HL-60 (cell line): ENCODE measurements at regions not wholly inside any gene's neighbourhood (a gene's known extent, or its start where the extent isn't known, plus 50 kb on each side); places are given as distances from the start of the nearest gene placed in this dataset.

Source experiments
- DNase-seq, 2 experiments: peaks; one replicate each; pipeline ENCODE4 v3.0.0-alpha.2; 2010 to 2020; ENCODE audit warnings: low read depth in 1 of 2, low spot score in 1 of 2
- H3K27ac ChIP-seq: fragments of 250-450 bp; sonication (Bioruptor Pico); replicated peaks from 2 replicates; pipeline ENCODE4 v1.5.1; 2020; ENCODE audit warnings: mild to moderate bottlenecking, moderate library complexity
- H3K27me3 ChIP-seq: fragments of 250-450 bp; sonication (Bioruptor Pico); 2 replicates; pipeline ENCODE4 v1.5.1; 2021; ENCODE audit warnings: mild to moderate bottlenecking, moderate library complexity; ENCODE audit not compliant: insufficient read depth, poor library complexity, severe bottlenecking
- H3K4me3 ChIP-seq: replicated peaks from 2 replicates; pipeline ENCODE4 v1.5.1; 2011; ENCODE audit warnings: mild to moderate bottlenecking, control low read depth, low read length; ENCODE audit not compliant: insufficient read depth
- GABPA ChIP-seq: IDR thresholded peaks from 2 replicates; pipeline ENCODE4 v1.6.1; 2012; ENCODE audit warnings: low read depth
- POLR2AphosphoS5 ChIP-seq: IDR thresholded peaks from 2 replicates; pipeline ENCODE4 v1.6.1; 2012; ENCODE audit warnings: low read depth
- SPI1 ChIP-seq: IDR thresholded peaks from 2 replicates; pipeline ENCODE4 v1.6.1; 2012; ENCODE audit warnings: low read depth, mild to moderate bottlenecking, borderline replicate concordance
- TF ChIP-seq, protein P1 (sequence below): IDR thresholded peaks from one replicate; pipeline ENCODE4 v1.5.1; 2011; ENCODE audit warnings: low read length, control low read depth, inconsistent platforms; ENCODE audit not compliant: insufficient read depth
- TF ChIP-seq, protein P2 (sequence below): IDR thresholded peaks from 2 replicates; pipeline ENCODE4 v1.6.1; 2012; ENCODE audit warnings: low read depth; ENCODE audit not compliant: insufficient replicate concordance

DNA sequence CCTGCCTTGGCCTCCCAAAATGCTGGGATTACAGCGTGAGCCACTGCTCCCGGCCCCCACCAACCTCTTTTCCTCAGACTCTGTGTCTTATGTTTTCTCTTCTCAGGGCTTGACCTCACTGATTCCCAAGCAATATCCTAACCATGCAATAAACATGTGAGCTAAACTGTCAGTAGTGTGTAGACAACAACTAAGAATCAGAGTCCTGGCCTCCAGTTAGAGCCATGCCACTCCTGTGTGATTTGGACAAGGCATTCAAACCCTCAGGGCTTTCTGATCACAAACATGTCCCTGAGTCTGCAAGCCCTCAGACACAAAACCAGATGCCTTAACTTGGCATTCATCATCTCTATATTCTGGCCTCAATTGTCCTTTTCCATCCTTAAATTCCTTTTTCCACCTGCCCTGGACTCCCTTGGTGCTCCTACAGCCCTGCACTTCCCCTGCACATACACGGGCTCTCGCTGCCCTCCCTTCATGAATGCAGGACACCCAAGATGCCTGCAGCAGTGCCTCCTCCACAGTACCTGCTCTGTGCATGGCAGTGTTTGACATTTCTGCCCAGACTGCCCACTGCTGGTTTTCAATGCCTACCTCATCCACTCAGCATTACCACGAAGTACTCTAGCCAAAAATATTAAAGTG lies 142.8 kb downstream of the CYP26A1 start:
- DNase-seq, result no peak
- TF ChIP-seq, protein P1, sequence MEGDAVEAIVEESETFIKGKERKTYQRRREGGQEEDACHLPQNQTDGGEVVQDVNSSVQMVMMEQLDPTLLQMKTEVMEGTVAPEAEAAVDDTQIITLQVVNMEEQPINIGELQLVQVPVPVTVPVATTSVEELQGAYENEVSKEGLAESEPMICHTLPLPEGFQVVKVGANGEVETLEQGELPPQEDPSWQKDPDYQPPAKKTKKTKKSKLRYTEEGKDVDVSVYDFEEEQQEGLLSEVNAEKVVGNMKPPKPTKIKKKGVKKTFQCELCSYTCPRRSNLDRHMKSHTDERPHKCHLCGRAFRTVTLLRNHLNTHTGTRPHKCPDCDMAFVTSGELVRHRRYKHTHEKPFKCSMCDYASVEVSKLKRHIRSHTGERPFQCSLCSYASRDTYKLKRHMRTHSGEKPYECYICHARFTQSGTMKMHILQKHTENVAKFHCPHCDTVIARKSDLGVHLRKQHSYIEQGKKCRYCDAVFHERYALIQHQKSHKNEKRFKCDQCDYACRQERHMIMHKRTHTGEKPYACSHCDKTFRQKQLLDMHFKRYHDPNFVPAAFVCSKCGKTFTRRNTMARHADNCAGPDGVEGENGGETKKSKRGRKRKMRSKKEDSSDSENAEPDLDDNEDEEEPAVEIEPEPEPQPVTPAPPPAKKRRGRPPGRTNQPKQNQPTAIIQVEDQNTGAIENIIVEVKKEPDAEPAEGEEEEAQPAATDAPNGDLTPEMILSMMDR, result no peak
- no peak for TF ChIP-seq SPI1
- TF ChIP-seq, protein P2, sequence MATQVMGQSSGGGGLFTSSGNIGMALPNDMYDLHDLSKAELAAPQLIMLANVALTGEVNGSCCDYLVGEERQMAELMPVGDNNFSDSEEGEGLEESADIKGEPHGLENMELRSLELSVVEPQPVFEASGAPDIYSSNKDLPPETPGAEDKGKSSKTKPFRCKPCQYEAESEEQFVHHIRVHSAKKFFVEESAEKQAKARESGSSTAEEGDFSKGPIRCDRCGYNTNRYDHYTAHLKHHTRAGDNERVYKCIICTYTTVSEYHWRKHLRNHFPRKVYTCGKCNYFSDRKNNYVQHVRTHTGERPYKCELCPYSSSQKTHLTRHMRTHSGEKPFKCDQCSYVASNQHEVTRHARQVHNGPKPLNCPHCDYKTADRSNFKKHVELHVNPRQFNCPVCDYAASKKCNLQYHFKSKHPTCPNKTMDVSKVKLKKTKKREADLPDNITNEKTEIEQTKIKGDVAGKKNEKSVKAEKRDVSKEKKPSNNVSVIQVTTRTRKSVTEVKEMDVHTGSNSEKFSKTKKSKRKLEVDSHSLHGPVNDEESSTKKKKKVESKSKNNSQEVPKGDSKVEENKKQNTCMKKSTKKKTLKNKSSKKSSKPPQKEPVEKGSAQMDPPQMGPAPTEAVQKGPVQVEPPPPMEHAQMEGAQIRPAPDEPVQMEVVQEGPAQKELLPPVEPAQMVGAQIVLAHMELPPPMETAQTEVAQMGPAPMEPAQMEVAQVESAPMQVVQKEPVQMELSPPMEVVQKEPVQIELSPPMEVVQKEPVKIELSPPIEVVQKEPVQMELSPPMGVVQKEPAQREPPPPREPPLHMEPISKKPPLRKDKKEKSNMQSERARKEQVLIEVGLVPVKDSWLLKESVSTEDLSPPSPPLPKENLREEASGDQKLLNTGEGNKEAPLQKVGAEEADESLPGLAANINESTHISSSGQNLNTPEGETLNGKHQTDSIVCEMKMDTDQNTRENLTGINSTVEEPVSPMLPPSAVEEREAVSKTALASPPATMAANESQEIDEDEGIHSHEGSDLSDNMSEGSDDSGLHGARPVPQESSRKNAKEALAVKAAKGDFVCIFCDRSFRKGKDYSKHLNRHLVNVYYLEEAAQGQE, result no peak
- no peak for TF ChIP-seq POLR2AphosphoS5
- TF ChIP-seq GABPA, result no peak
- Histone ChIP-seq H3K27me3 (no peaks in the 10 kb centered on the region), H3K4me3 (no peak overlapping the region), H3K27ac (no peak overlapping the region)

DNA sequence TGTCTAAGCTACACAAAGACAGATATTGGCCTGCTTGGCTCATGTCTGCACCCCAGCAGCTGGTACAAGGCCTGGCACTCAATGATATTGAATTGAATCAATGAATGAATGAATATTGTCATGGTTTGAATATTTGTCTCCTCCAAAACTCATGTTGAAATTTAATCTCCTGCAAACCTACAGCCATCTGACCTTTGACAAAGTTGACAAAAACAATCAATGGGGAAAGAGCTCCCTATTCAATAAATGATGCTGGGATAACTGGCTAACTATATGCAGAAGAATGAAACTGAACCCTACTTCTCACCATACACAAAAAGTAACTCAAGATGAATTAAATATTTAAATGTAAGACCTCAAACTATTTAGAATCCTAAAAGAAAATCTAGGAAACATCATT lies 144.7 kb downstream of the CYP26A1 start:
- Histone ChIP-seq H3K27me3 (no peaks in the 10 kb centered on the region), H3K27ac (no peak overlapping the region), H3K4me3 (no peak overlapping the region)
- no peak for TF ChIP-seq POLR2AphosphoS5
- TF ChIP-seq, protein P2, result no peak
- no peak for TF ChIP-seq GABPA
- TF ChIP-seq, protein P1, result no peak
- DNase-seq, result no peak

DNA sequence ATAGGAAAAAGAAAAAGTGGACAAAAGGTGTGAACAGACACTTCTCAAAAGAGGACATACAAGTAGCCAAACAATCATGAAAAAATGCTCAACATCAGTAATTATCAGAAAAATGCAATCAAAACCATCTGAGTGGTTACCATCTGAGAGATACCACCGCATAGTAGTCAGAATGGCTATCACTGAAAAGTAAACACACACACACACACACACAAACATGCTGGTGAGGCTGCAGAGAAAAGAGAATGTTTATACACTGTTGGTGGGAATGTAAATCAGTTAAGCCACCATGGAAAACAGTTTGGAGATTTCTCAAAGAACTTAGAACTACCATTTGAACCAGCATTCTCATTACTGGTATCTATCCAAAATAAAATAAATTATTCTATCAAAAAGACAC lies 145.7 kb downstream of the CYP26A1 start:
- DNase-seq, result no peak
- Histone ChIP-seq H3K27me3 (peaks cover 2% of the 10 kb centered on the region), H3K4me3 (no peak overlapping the region), H3K27ac (no peak overlapping the region)
- TF ChIP-seq, protein P2, result no peak
- TF ChIP-seq SPI1 (no peak), POLR2AphosphoS5 (no peak), GABPA (no peak)
- TF ChIP-seq, protein P1, result no peak
